ENCODE measurements at regions not wholly inside any gene's neighbourhood (a gene's known extent, or its start where the extent isn't known, plus 50 kb on each side); places are given as distances from the start of the nearest gene placed in this dataset.

DNA sequence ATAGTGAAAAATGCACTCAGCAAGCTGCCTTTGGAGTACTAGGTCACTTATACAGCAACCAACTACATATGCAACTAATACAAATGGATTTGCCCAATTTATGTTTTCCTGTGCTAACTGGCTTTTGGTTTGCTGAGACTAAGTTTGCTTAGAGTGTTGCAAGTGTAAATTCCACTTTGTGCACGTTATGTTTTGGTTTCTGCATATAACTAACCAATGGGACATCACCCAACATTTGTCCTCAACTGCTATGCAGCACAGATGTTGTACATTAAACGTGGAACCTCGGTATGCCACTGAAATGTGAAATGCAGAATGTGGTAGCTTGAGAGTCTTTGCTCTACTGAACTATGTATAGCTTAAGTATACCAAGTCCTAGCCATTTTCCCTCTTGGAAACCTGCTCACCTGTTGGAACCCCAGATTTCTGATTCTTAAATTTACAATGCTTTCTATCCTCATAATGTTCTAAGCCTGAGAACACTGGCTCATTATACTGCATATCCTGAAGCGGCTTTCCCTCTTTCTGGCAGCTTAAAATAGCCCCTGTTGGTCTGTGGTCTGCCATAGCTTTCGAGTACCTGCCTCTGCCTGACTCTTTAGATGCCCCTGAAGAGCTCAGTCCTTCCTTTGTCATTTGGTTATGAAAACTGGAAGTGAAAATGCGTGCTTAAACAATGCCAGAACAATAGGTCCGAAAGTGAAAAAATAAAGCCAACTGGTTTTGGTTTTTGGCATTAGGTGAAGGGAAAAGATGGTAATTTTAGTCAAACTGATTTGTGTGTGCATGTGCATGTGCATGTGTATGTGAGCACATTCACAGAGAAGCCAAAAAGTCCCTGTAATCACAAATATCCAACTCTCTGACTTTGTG is 158.0 kb downstream of the SH2D1A start:
- intact Hi-C loops (cut with DNase I), result no loop called here
- TF ChIP-seq, protein P1, sequence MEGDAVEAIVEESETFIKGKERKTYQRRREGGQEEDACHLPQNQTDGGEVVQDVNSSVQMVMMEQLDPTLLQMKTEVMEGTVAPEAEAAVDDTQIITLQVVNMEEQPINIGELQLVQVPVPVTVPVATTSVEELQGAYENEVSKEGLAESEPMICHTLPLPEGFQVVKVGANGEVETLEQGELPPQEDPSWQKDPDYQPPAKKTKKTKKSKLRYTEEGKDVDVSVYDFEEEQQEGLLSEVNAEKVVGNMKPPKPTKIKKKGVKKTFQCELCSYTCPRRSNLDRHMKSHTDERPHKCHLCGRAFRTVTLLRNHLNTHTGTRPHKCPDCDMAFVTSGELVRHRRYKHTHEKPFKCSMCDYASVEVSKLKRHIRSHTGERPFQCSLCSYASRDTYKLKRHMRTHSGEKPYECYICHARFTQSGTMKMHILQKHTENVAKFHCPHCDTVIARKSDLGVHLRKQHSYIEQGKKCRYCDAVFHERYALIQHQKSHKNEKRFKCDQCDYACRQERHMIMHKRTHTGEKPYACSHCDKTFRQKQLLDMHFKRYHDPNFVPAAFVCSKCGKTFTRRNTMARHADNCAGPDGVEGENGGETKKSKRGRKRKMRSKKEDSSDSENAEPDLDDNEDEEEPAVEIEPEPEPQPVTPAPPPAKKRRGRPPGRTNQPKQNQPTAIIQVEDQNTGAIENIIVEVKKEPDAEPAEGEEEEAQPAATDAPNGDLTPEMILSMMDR (IDR thresholded peaks at IDR 0.05), result no peak
- TF ChIP-seq POLR2A (IDR thresholded peaks at IDR 0.05), result no peak
- Histone ChIP-seq H3K27me3 (no peaks in the 10 kb centered on the region), H3K4me1 (no peaks in the 10 kb centered on the region), H3K9me3 (no peaks in the 10 kb centered on the region), H3K27ac (no peak overlapping the region), H3K36me3 (no peaks in the 10 kb centered on the region), H3K4me3 (no peak overlapping the region)
- 34% methylated on average over 7 of the region's 7 CpGs for WGBS (ENCODE audit: insufficient coverage, low coverage, low lambda C conversion rate, missing lambda C conversion rate)
- DNase-seq, result no peak
- no peak for ATAC-seq

DNA sequence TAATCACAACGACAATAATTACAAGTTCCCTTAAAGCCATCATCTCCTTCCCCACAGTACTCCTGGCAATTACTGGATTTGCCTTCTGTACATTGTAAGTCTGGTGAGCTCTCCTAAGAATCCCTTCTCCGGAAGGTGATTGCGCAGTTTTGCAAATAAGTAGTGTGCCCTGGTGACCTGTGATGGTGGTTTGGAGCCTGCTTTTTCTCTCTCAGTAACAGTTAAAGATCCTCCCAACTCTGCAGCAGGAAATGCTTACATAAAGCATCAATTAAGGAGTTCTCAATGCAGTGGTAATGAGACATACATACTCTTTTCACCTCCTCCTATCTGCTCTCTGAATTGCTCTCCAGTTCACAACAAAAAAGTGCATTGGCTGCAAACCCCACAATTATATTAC is 159.7 kb downstream of the SH2D1A start:
- intact Hi-C loops (cut with DNase I), result no loop called here
- H3K27me3 ChIP-seq, result no peaks in the 10 kb centered on the region
- DNase-seq (no peak), ATAC-seq (no peak)
- 77% methylated on average over 3 of the region's 3 CpGs for WGBS (ENCODE audit: insufficient coverage, low coverage, low lambda C conversion rate, missing lambda C conversion rate)
- TF ChIP-seq, protein P1 (IDR thresholded peaks at IDR 0.05), result no peak
- no peak for TF ChIP-seq POLR2A (IDR thresholded peaks at IDR 0.05)
- no peaks in the 10 kb centered on the region for H3K36me3 ChIP-seq
- no peaks in the 10 kb centered on the region for H3K9me3 ChIP-seq
- H3K4me1 ChIP-seq, result no peaks in the 10 kb centered on the region
- H3K27ac ChIP-seq, result no peak overlapping the region
- H3K4me3 ChIP-seq, result no peak overlapping the region

DNA sequence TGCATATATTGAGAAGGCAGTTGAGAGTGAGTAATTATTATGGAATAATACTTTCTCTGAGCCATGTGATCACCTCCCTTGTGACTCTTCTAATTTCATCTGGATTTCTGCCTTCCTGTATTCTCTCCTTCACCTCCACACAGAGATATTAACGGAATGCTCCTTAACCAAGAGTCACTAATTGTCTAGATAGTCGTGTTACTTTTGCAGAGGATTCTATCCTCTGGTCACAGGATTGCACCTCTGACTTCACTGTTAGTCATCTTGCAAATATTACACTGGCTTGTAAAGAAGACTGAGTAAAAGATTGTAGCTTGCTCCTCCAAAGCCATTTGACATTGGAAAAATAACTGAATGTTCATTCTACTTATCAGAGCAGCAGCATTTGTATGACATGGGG is 160.9 kb downstream of the SH2D1A start:
- H3K4me3 ChIP-seq, result no peak overlapping the region
- TF ChIP-seq POLR2A (IDR thresholded peaks at IDR 0.05), result no peak
- TF ChIP-seq, protein P1 (IDR thresholded peaks at IDR 0.05), result no peak
- intact Hi-C loops (cut with DNase I), result no loop called here
- ATAC-seq (no peak), DNase-seq (no peak)
- H3K4me1 ChIP-seq, result no peaks in the 10 kb centered on the region
- H3K27me3 ChIP-seq, result no peaks in the 10 kb centered on the region
- H3K36me3 ChIP-seq, result no peaks in the 10 kb centered on the region
- WGBS (ENCODE audit: insufficient coverage, low coverage, low lambda C conversion rate, missing lambda C conversion rate), result 54% methylated on average over 2 of the region's 2 CpGs
- no peak overlapping the region for H3K27ac ChIP-seq
- H3K9me3 ChIP-seq, result no peaks in the 10 kb centered on the region

DNA sequence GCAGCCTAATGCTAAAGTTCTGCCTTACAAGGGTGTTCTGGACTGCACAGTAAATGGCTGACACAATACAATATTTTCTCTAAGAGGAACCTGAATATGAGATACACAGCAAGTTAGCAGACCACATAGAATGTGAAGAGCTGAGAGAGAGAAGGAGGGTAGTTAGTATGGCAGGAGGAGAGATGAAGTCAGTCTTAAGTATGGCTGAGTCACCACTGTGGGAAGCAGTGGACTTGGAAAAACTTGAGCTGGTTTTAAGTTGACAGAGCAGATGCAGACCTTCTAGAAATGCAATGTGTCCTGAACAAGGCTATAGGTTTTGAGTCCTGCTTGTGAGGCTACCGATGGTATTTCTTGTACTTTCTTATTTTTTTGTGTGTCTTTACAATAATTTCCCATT is 172.5 kb downstream of the SH2D1A start:
- Histone ChIP-seq H3K4me3 (no peak overlapping the region), H3K4me1 (no peaks in the 10 kb centered on the region), H3K36me3 (no peaks in the 10 kb centered on the region), H3K27ac (no peak overlapping the region), H3K27me3 (no peaks in the 10 kb centered on the region), H3K9me3 (no peaks in the 10 kb centered on the region)
- WGBS (ENCODE audit: insufficient coverage, low coverage, low lambda C conversion rate, missing lambda C conversion rate), result 50% methylated on average over 1 of the region's 1 CpG
- ATAC-seq (no peak), DNase-seq (no peak)
- intact Hi-C loops (cut with DNase I), result no loop called here
- no peak for TF ChIP-seq POLR2A (IDR thresholded peaks at IDR 0.05)
- TF ChIP-seq, protein P1 (IDR thresholded peaks at IDR 0.05), result no peak

Measured in right lobe of liver (tissue), 6 donors.